Thyroid gland (tissue), 4 donors: ENCODE measurements at regions not wholly inside any gene's neighbourhood (a gene's known extent, or its start where the extent isn't known, plus 50 kb on each side); places are given as distances from the start of the nearest gene placed in this dataset. TPM values are rescaled to one million over a fixed set of nuclear protein-coding genes. Genes with fewer than 3 reads are reported as not detected.

Source experiments
- DNase-seq, 2 donors: peaks; one replicate each; pipeline ENCODE4 v3.0.0-alpha.2; 2019
- H3K27ac ChIP-seq, 3 donors: fragments of 200-600 bp; sonication (generic); 1 replicate in 2 of 3; 2 replicates in 1 of 3; pipeline ENCODE4 v1.5.1; 2016 to 2019; ENCODE audit warnings: mild to moderate bottlenecking in 1 of 3, moderate library complexity in 1 of 3
- H3K27me3 ChIP-seq: fragments of 200-600 bp; sonication (generic); one replicate; pipeline ENCODE4 v1.5.1; 2019
- H3K36me3 ChIP-seq, 2 donors: fragments of 200-600 bp; sonication (generic); one replicate each; pipeline ENCODE4 v1.5.1; 2016 to 2019
- H3K4me1 ChIP-seq, 2 donors: fragments of 200-600 bp; sonication (generic); one replicate each; pipeline ENCODE4 v1.5.1; 2017 to 2019
- H3K4me3 ChIP-seq, 3 donors: fragments of 200-600 bp; sonication (generic); replicated peaks in 1 of 3; 1 replicate in 2 of 3; 2 replicates in 1 of 3; pipeline ENCODE4 v1.5.1; 2016; ENCODE audit warnings: mild to moderate bottlenecking in 1 of 3
- H3K9me3 ChIP-seq: fragments of 200-600 bp; sonication (generic); one replicate; pipeline ENCODE4 v1.5.1; 2017
- POLR2A ChIP-seq, 2 donors: fragments of 450-650 bp; IDR thresholded peaks; one replicate each; pipeline ENCODE4 v1.6.1; 2017; ENCODE audit warnings: antibody characterized with exemption in 2 of 2, mild to moderate bottlenecking in 2 of 2, moderate library complexity in 1 of 2
- WGBS, 2 donors: methylation state at CpG; one replicate each; pipeline ENCODE4 v1.1.5; 2017; 5-methylcytosine and 5-hydroxymethylcytosine counted together
- intact Hi-C: fragments of 100-400 bp; cut with DNase I; formaldehyde crosslinking; loops from one replicate; pipeline ENCODE4 v1.15.1; 2023
- small RNA-seq: library from RNA; depleted of rRNA; stranded (forward); fragments of <200 nt; gene quantifications from one replicate; pipeline ENCODE3, GENCODE V24; 2016
- TF ChIP-seq, protein P1 (sequence below), 6 experiments: fragments of 200-600 bp in 3 of 6; fragments of 450-650 bp in 3 of 6; sonication (generic) in 3 of 6; IDR thresholded peaks; one replicate each; pipeline ENCODE4 v1.5.1; 2016 to 2019; ENCODE audit warnings: antibody characterized with exemption in 6 of 6, mild to moderate bottlenecking in 2 of 6, inconsistent platforms in 1 of 6, moderate library complexity in 1 of 6

GRCh38 chr21:23215261-23215660 is 2217.1 kb downstream of the NCAM2 start:
- Histone ChIP-seq H3K4me1 (no peaks in the 10 kb centered on the region), H3K36me3 (no peaks in the 10 kb centered on the region), H3K27ac (no peak overlapping the region), H3K4me3 (no peak overlapping the region), H3K9me3 (no peaks in the 10 kb centered on the region), H3K27me3 (no peaks in the 10 kb centered on the region)
- intact Hi-C loops = no loop called here
- WGBS, 2 donors = 70 to 95% methylated on average over 1 of the region's 1 CpG
- TF ChIP-seq POLR2A (IDR thresholded peaks at IDR 0.05) = no peak
- TF ChIP-seq, protein P1, sequence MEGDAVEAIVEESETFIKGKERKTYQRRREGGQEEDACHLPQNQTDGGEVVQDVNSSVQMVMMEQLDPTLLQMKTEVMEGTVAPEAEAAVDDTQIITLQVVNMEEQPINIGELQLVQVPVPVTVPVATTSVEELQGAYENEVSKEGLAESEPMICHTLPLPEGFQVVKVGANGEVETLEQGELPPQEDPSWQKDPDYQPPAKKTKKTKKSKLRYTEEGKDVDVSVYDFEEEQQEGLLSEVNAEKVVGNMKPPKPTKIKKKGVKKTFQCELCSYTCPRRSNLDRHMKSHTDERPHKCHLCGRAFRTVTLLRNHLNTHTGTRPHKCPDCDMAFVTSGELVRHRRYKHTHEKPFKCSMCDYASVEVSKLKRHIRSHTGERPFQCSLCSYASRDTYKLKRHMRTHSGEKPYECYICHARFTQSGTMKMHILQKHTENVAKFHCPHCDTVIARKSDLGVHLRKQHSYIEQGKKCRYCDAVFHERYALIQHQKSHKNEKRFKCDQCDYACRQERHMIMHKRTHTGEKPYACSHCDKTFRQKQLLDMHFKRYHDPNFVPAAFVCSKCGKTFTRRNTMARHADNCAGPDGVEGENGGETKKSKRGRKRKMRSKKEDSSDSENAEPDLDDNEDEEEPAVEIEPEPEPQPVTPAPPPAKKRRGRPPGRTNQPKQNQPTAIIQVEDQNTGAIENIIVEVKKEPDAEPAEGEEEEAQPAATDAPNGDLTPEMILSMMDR (IDR thresholded peaks at IDR 0.05) = no peak
- no peak for DNase-seq

Small RNA genes in the stretch of these regions (small RNA-seq; reads per million reads assigned to genes)
- gene AP001340.1 (not detected), gene RF00019 (not detected), gene RN7SKP236 (not detected), gene RNA5SP489 (not detected), gene RNU2-55P (not detected)
